Fibroblast of peridontal ligament (primary cell): ENCODE measurements at regions not wholly inside any gene's neighbourhood (a gene's known extent, or its start where the extent isn't known, plus 50 kb on each side); places are given as distances from the start of the nearest gene placed in this dataset.

Source experiments
- DNase-seq: peaks from one replicate; pipeline ENCODE4 v3.0.0-alpha.2; 2010; ENCODE audit errors: extremely low read depth

GRCh38 chr21:45338311-45339017, 50.8 kb upstream of the POFUT2 start:
- DNase-seq, result no peak

GRCh38 chr21:45339421-45340402, 52.0 kb upstream of the POFUT2 start:
- DNase-seq, result no peak

DNA sequence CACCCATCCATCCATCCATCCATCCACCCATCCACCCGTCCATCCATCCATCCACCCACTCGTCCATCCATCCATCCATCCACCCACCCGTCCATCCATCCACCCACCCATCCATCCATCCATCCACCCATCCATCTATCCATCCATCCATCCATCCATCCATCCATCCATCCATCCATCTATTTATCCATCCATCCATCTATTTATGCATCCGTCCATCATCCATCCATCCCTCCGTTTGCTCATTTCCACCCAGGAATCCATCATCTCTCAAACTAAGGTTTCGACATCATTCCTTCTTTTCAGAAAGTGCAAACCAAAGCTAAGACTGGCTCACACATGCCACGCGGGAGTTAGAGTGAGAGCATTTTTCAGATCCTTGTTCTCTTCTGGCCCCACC, 52.8 kb upstream of the POFUT2 start:
- DNase-seq, result no peak

GRCh38 chr21:45341261-45341660, 53.6 kb upstream of the POFUT2 start:
- DNase-seq, result no peak

DNA sequence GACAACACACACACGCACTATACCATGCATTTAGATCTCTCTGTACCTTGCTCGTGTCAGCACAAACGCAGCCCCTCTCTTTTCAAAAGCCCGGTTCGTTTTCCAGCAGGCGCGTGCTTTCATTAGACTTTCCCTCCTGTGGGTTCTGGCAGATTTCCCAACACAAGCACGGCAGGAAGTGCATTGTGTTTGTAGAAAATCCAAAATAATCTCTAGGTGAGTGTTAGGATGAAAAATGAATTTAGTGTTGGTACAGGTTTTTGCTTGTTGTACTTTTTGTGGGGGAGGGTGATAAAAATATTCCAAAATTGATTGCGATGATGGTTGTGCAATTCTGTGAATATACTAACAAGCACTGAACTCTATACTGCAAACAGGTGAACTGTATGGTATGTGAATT, 54.1 kb upstream of the POFUT2 start:
- no peak for DNase-seq

GRCh38 chr21:45343891-45344290, 56.2 kb upstream of the POFUT2 start:
- no peak for DNase-seq

GRCh38 chr21:45344576-45344975, 56.9 kb upstream of the POFUT2 start:
- DNase-seq, result no peak

GRCh38 chr21:45347048-45347711, 57.8 kb upstream of the COL18A1 start:
- DNase-seq, result no peak

GRCh38 chr21:45347712-45348499, 57.1 kb upstream of the COL18A1 start:
- no peak for DNase-seq

DNA sequence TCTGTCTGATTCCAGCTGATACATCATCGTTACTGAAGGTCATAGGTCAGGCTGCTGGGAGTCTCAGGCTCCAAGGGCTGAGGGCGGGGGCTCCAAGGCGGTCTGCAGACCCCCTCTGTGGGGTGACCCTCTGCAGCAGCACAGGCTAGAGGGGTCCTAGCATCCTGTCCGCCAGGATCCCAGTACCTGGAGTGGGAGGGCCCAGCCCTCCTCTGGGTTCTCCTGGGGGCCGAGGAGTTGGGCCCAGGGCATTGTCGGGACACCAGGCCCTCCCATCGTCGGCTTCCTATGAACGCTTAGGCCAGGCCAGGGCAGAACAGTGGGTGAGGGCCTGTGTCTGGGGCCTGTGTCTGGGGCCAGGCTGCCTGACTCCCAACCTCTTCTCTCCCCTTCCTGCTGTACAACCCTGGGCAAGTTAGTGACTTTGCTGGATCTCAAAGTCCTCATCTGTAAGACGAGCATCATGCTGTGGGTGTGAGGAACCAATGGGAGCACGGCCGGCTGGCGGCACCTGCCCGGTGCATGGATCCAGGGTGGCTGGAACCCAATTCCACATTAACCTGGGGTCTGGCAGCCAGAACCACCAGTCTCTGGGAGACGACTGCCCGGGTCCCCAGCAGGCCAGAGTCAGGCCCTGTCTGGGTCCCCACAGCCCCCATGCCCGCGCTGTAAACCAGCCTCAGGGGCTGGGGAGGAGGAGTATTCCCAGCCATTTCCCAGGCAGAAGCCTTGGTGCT, 56.2 kb upstream of the COL18A1 start:
- DNase-seq, result no peak

DNA sequence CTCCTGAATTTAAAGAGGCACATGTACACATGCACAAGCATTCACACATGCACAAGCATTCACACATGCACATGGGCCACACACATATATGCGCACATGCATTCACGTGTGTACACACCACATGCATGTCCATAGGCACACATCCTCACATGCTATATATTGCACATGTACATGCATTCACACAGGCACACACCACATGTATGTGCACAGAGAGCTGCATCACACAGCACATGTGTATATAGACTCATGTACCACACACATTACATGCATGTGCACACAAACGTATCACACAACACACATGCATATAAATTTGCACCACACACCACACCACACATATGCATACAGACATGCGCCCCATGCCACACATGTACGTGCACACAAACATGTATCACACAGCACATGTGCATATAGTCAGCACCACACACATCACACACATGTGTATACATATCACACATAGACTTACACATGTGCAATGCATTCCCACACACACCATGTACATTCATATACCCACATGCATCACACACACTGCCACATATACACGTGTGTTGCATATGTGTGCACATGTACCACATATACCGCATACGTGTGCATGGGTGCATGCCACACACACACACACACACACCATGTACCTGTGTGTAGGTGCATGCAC, 54.6 kb upstream of the COL18A1 start:
- no peak for DNase-seq

GRCh38 chr21:45351061-45351460, 53.9 kb upstream of the COL18A1 start:
- DNase-seq, result no peak

DNA sequence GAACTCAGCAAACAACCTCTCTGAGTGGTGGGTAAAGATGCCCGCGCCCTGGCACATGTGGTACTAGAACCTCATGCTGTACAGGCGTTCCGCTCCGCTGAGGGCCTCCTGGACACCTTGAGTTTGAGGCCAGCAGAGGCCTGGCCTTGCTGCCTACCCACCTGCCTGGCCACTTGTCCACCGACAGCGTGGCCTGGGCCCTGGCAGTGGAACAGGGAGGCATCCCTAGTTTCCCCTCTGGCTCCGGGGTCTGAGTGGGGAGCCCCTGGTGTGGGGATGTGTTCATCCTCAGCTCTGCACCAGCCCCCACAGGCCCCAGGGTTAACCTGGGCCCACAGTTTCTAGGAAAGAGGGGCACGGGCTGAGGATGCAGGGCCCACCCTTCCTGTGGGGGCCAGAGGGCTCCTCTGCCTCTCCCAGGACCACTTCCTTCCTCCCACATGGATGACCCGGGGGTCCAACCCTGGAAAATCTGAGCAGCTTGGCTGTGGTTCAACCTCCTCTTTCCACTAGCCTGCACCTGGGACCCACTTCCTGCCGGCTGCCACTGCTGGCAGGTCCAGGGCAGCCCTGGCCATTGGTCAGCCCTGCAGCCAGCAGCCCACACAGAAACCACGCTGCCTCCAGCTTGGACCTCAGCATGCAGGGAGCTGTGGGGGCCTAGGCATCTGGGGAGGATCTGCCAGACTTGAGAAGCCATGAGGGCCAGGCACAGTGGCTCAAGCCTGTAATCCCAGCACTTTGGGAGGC, 53.3 kb upstream of the COL18A1 start:
- no peak for DNase-seq

DNA sequence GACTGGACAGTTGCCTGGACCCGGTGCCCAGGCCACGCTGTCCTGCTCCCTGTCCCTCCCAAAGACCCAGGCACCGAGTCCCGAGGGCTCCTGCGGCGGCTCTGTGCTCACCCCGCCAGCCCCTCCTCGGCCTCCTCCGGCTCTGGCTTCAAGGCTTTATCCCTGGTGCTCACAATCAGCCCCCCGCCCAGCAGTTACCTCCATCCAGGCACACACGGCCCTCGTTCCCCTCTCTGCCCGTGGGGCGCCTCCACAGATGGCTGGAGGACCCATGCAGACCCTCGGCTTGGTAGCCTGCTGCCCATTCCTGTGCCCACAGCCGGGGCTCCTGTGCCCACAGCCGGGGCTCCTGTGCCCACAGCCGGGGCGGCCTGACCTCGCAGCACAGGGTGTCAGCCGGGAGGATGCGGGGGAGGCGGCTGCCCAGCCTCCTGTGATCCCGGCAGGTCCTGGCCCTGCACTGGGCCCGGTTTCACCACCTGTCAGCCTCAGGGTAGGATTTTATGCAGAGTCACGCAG, 52.3 kb upstream of the COL18A1 start:
- no peak for DNase-seq

GRCh38 chr21:45353200-45353599, 51.8 kb upstream of the COL18A1 start:
- peak; percentile 48 for DNase-seq

DNA sequence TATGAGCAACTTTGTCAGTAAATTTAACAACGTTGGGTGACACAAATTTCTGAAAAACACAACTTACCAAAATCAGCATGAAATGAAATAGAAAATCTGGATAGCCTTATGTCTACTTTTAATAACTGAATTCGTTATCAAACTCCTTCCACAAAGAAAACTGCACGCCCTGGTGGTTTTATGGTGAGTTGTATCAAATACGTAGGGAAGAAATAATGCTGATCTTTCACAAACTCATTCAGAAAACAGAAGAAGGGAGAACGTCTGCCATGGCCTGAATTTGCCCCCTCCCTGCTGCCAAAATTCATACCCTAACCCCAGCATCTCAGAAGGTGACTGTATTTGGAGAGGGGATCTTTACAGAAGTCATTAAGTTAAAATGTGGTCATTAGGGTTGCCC, 50.0 kb upstream of the COL18A1 start:
- no peak for DNase-seq
